Left renal pelvis (tissue), 4 donors: ENCODE measurements at regions not wholly inside any gene's neighbourhood (a gene's known extent, or its start where the extent isn't known, plus 50 kb on each side); places are given as distances from the start of the nearest gene placed in this dataset.

Source experiments
- DNase-seq, 4 donors: peaks; one replicate each; pipeline ENCODE4 v3.0.0-alpha.2; 2013; ENCODE audit warnings: low read depth in 4 of 4, low spot score in 3 of 4

GRCh38 chr2:18104595-18105224 lies 226.2 kb downstream of the KCNS3 start:
- no peak for DNase-seq

GRCh38 chr2:18096836-18097405 lies 218.5 kb downstream of the KCNS3 start:
- DNase-seq: no peak

- no peak for DNase-seq
These were observed 215.8 kb downstream of the KCNS3 start for GRCh38 chr2:18094277-18094676.

- no peak for DNase-seq
These were observed 214.7 kb downstream of the KCNS3 start for GRCh38 chr2:18093196-18093595.

- no peak for DNase-seq
These were observed 214.3 kb downstream of the KCNS3 start for GRCh38 chr2:18092760-18093159.

GRCh38 chr2:18085593-18085992 lies 207.1 kb downstream of the KCNS3 start:
- DNase-seq: no peak

- no peak for DNase-seq
These were observed 205.9 kb downstream of the KCNS3 start for GRCh38 chr2:18084376-18084775.

GRCh38 chr2:18083806-18084205 lies 205.3 kb downstream of the KCNS3 start:
- DNase-seq: no peak

- no peak for DNase-seq
These were observed 199.7 kb downstream of the KCNS3 start for GRCh38 chr2:18078216-18078615.

- no peak for DNase-seq
These were observed 199.2 kb downstream of the KCNS3 start for GRCh38 chr2:18077704-18078103.

GRCh38 chr2:18077231-18077630 lies 198.8 kb downstream of the KCNS3 start:
- DNase-seq: no peak

GRCh38 chr2:18074476-18074875 lies 196.0 kb downstream of the KCNS3 start:
- no peak for DNase-seq

GRCh38 chr2:18073601-18074000 lies 195.1 kb downstream of the KCNS3 start:
- DNase-seq: no peak

- no peak for DNase-seq
These were observed 189.3 kb downstream of the KCNS3 start for GRCh38 chr2:18067588-18068384.

GRCh38 chr2:18066894-18067293 lies 188.4 kb downstream of the KCNS3 start:
- no peak for DNase-seq

- no peak for DNase-seq
These were observed 187.6 kb downstream of the KCNS3 start for GRCh38 chr2:18066066-18066465.

GRCh38 chr2:18065249-18065648 lies 186.8 kb downstream of the KCNS3 start:
- no peak for DNase-seq

- no peak for DNase-seq
These were observed 185.5 kb downstream of the KCNS3 start for GRCh38 chr2:18063826-18064470.

GRCh38 chr2:18062892-18063291 lies 184.4 kb downstream of the KCNS3 start:
- DNase-seq: no peak

GRCh38 chr2:18061717-18062116 lies 183.2 kb downstream of the KCNS3 start:
- DNase-seq: no peak

GRCh38 chr2:18057657-18058056 lies 179.2 kb downstream of the KCNS3 start:
- DNase-seq: no peak

GRCh38 chr2:18055290-18055689 lies 176.8 kb downstream of the KCNS3 start:
- no peak for DNase-seq
